ENCODE measurements at regions not wholly inside any gene's neighbourhood (a gene's known extent, or its start where the extent isn't known, plus 50 kb on each side); places are given as distances from the start of the nearest gene placed in this dataset.

DNA sequence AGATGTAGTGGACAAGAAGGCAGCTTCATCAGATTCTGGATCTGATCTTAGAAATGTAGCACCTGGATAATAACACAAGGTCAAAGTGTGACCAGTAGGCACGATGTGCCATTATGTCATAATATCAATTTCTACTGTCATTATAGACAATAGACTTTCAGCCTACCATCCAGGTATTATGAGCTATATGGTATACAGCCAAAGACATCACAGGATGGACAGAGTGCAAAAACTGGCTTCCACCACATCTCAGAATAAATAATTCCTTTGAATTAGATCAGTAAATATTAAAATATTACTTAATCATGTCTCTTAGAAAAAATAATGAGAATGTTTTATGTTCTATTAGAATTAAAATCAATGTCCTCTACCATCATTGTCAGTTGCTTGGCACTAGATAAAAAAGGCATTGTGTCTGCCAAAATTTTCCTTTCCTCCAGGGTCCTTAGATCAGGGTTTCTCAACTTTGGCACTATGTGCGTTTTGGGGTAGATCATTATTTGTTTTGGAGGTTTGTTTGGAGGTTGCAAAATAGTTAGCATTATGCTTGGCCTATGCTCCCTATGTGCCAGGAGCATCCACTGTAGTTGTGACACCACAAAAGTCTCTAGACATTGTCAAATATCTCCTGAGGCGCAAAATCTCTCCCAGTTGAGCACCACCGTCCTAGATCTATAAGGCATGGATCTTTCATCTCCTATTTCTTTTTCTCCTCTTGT lies 86.7 kb upstream of the NRIP1 start:
- Histone ChIP-seq H3K4me3 (no peak overlapping the region), H3K9me3 (no peaks in the 10 kb centered on the region), H3K27ac (no peak overlapping the region), H3K4me1 (no peaks in the 10 kb centered on the region), H3K9ac (ENCODE audit: low read depth in 2 of 2, low read length in 2 of 2) (no peak overlapping the region), H3K36me3 (no peaks in the 10 kb centered on the region), H3K27me3 (no peaks in the 10 kb centered on the region)
- TF ChIP-seq, protein P1, sequence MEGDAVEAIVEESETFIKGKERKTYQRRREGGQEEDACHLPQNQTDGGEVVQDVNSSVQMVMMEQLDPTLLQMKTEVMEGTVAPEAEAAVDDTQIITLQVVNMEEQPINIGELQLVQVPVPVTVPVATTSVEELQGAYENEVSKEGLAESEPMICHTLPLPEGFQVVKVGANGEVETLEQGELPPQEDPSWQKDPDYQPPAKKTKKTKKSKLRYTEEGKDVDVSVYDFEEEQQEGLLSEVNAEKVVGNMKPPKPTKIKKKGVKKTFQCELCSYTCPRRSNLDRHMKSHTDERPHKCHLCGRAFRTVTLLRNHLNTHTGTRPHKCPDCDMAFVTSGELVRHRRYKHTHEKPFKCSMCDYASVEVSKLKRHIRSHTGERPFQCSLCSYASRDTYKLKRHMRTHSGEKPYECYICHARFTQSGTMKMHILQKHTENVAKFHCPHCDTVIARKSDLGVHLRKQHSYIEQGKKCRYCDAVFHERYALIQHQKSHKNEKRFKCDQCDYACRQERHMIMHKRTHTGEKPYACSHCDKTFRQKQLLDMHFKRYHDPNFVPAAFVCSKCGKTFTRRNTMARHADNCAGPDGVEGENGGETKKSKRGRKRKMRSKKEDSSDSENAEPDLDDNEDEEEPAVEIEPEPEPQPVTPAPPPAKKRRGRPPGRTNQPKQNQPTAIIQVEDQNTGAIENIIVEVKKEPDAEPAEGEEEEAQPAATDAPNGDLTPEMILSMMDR (IDR thresholded peaks at IDR 0.05): no peak
- intact Hi-C loops (cut with DNase I): no loop called here
- no peak for DNase-seq

DNA sequence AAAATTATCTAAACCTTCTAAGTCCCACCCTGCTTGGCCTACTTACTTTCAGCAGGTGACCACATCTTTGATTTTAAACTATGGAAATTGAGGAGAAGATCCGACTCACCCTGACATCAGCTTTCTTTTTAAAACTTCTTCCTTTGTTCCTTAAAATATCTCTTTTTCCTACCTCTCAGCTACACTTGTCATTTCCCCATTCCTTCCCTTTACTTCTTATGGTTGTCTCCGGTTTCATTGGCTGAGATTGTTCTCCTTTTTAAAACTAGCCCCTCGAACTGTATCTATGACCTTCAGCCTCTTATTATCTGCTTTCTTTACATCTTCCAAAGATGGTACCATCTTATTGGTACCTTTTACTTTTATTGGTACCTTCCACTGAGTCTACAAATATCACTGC lies 87.8 kb upstream of the NRIP1 start:
- intact Hi-C loops (cut with DNase I): no loop called here
- H3K9ac ChIP-seq (ENCODE audit: low read depth in 2 of 2, low read length in 2 of 2): no peak overlapping the region
- TF ChIP-seq, protein P1 (IDR thresholded peaks at IDR 0.05): no peak
- H3K4me3 ChIP-seq: no peak overlapping the region
- no peaks in the 10 kb centered on the region for H3K27me3 ChIP-seq
- H3K27ac ChIP-seq: no peak overlapping the region
- no peaks in the 10 kb centered on the region for H3K9me3 ChIP-seq
- no peaks in the 10 kb centered on the region for H3K36me3 ChIP-seq
- no peaks in the 10 kb centered on the region for H3K4me1 ChIP-seq
- no peak for DNase-seq

DNA sequence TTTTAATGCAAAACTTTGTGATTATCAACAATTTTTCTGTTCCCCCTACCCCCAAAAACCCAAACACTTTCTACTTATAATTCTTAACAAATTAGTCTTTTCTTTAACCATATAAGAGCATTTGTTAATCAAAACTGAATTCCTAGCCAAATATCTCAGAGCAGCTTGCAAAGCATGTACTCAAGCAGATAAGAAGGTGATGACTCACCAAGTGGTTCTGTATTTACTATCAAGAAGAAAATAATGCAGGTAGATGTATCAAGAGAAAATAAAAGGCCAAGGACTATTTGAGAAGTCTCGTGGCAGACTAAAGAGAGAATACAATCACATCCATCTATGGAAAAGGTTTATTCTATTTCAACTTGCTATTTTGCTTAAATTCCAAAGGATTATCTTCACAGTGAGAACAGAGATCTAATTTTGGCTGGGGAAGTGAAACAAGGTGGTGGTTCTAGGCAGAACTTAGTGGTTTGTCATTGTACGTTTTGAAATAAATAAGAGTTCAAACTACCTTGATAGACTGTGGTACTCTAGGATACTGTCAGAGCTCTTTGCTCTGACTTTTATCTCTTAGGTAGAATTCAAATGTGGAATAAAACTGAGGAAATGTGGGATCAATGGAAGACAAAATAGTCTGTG lies 94.7 kb upstream of the NRIP1 start:
- Histone ChIP-seq H3K9ac (ENCODE audit: low read depth in 2 of 2, low read length in 2 of 2) (no peak overlapping the region), H3K27ac (no peak overlapping the region), H3K27me3 (no peaks in the 10 kb centered on the region), H3K4me1 (no peaks in the 10 kb centered on the region), H3K36me3 (no peaks in the 10 kb centered on the region), H3K9me3 (no peaks in the 10 kb centered on the region), H3K4me3 (no peak overlapping the region)
- no peak for DNase-seq
- intact Hi-C loops (cut with DNase I): no loop called here
- TF ChIP-seq, protein P1 (IDR thresholded peaks at IDR 0.05): no peak

DNA sequence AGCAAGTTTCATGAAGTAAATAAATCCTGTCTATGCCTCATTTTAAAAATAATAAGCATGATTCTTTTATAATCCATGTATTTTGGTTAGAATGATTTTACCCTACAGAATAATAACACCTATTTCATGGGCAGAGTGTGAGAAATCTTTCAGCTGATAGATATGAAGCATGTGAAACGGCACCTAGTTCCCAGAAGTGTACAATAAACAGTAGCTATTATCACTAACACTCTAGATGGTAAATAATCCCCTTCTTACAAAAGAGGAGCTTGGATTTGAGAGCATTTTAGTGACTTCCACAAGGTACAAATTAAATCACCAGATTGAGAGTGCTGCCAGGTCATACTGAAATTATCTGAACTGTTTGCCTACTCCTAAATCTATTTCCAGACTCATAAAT lies 95.3 kb upstream of the NRIP1 start:
- TF ChIP-seq, protein P1 (IDR thresholded peaks at IDR 0.05): no peak
- H3K4me1 ChIP-seq: no peaks in the 10 kb centered on the region
- no peak for DNase-seq
- no peaks in the 10 kb centered on the region for H3K36me3 ChIP-seq
- no peak overlapping the region for H3K4me3 ChIP-seq
- no peaks in the 10 kb centered on the region for H3K9me3 ChIP-seq
- intact Hi-C loops (cut with DNase I): no loop called here
- H3K9ac ChIP-seq (ENCODE audit: low read depth in 2 of 2, low read length in 2 of 2): no peak overlapping the region
- H3K27me3 ChIP-seq: no peaks in the 10 kb centered on the region
- no peak overlapping the region for H3K27ac ChIP-seq

DNA sequence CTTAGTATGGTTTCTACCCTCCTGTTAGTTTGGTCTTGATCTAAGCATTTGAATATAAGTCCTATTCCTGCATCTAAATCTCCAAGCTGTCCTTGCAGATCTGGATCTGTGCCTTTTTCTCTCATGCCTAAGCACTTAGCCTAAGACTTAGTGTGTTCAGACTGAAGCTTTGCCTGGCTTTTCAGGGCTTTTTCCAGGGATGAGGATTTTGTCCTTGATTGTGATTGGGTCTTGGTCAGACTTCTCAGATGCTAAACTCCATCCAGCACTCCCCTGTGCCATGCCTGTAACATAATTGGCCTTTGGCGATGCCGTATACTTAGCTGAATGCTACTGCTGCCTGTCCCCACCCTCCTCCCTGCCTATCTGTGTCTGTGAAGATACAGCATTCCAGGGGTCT lies 98.1 kb upstream of the NRIP1 start:
- no peak overlapping the region for H3K9ac ChIP-seq (ENCODE audit: low read depth in 2 of 2, low read length in 2 of 2)
- TF ChIP-seq, protein P1 (IDR thresholded peaks at IDR 0.05): no peak
- H3K9me3 ChIP-seq: no peaks in the 10 kb centered on the region
- H3K27ac ChIP-seq: no peak overlapping the region
- H3K4me3 ChIP-seq: no peak overlapping the region
- intact Hi-C loops (cut with DNase I): no loop called here
- H3K36me3 ChIP-seq: no peaks in the 10 kb centered on the region
- DNase-seq: no peak
- no peaks in the 10 kb centered on the region for H3K27me3 ChIP-seq
- H3K4me1 ChIP-seq: no peaks in the 10 kb centered on the region

Measured in colonic mucosa (tissue), 4 donors.